NB4 (cell line): ENCODE measurements at regions not wholly inside any gene's neighbourhood (a gene's known extent, or its start where the extent isn't known, plus 50 kb on each side); places are given as distances from the start of the nearest gene placed in this dataset.

Source experiments
- DNase-seq: peaks from one replicate; pipeline ENCODE4 v3.0.0; 2010; ENCODE audit warnings: low read depth
- H3K4me3 ChIP-seq: one replicate; pipeline ENCODE4 v1.5.1; 2011; ENCODE audit warnings: mild to moderate bottlenecking, low read depth, low read length, moderate library complexity
- CTCF ChIP-seq: IDR thresholded peaks from one replicate; pipeline ENCODE4 v1.5.1; 2012; ENCODE audit warnings: low read depth, low read length
- MAX ChIP-seq: IDR thresholded peaks from 2 replicates; pipeline ENCODE4 v1.6.1; 2011; ENCODE audit warnings: low read depth, low read length
- MYC ChIP-seq: IDR thresholded peaks from 2 replicates; pipeline ENCODE4 v1.6.1; 2011; ENCODE audit warnings: low read depth, low read length
- POLR2A ChIP-seq: IDR thresholded peaks from 2 replicates; pipeline ENCODE4 v1.6.1; 2011; ENCODE audit warnings: mild to moderate bottlenecking; ENCODE audit not compliant: insufficient read length; ENCODE audit errors: extremely low read depth

GRCh38 chr12:92488735-92489134, 214.1 kb upstream of the PLEKHG7 start:
- peak; percentile 50 for DNase-seq
- no peak overlapping the region for H3K4me3 ChIP-seq
- TF ChIP-seq MAX (no peak), MYC (no peak), CTCF (no peak), POLR2A (no peak)

GRCh38 chr12:92487138-92487485, 215.7 kb upstream of the PLEKHG7 start:
- no peak for DNase-seq
- no peak overlapping the region for H3K4me3 ChIP-seq
- TF ChIP-seq MYC, result no peak
- TF ChIP-seq MAX, result no peak
- TF ChIP-seq CTCF, result no peak
- no peak for TF ChIP-seq POLR2A

- DNase-seq, result no peak
- H3K4me3 ChIP-seq, result no peak overlapping the region
- TF ChIP-seq CTCF (no peak), MYC (no peak), POLR2A (no peak), MAX (no peak)
Measured at GRCh38 chr12:92486443-92487137, 216.2 kb upstream of the PLEKHG7 start.

GRCh38 chr12:92485351-92486348, 217.1 kb upstream of the PLEKHG7 start:
- DNase-seq, result no peak
- no peak overlapping the region for H3K4me3 ChIP-seq
- TF ChIP-seq MYC (no peak), CTCF (no peak)

- TF ChIP-seq POLR2A (no peak), MYC (no peak), CTCF (no peak), MAX (no peak)
- DNase-seq, result no peak
- no peak overlapping the region for H3K4me3 ChIP-seq
Measured at GRCh38 chr12:92482599-92482998, 220.2 kb upstream of the PLEKHG7 start.
